ENCODE measurements at regions not wholly inside any gene's neighbourhood (a gene's known extent, or its start where the extent isn't known, plus 50 kb on each side); places are given as distances from the start of the nearest gene placed in this dataset.

- TF ChIP-seq CTCF (optimal IDR thresholded peaks at IDR 0.05 in 1 of 3, IDR thresholded peaks at IDR 0.05 in 1 of 3, conservative IDR thresholded peaks at IDR 0.05 in 1 of 3; ENCODE audit: extremely low read depth in 1 of 3, insufficient read depth in 2 of 3, low read length in 3 of 3): no peak
- no peak for TF ChIP-seq EZH2 (IDR thresholded peaks at IDR 0.05; ENCODE audit: low read length)
Measured at GRCh38 chr3:94372026-94372425, 309.2 kb downstream of the NSUN3 start.

Data from keratinocyte (primary cell).